CD4-positive, alpha-beta T cell treated with Interleukin-4 for 4 hours (primary cell): ENCODE measurements at regions not wholly inside any gene's neighbourhood (a gene's known extent, or its start where the extent isn't known, plus 50 kb on each side); places are given as distances from the start of the nearest gene placed in this dataset.

Experiments
- DNase-seq: peaks from one replicate; pipeline ENCODE4 v3.0.0-alpha.2; 2020

GRCh38 chr3:117417411-117417810, 707.8 kb downstream of the TUSC7 start:
- DNase-seq, result no peak

DNA sequence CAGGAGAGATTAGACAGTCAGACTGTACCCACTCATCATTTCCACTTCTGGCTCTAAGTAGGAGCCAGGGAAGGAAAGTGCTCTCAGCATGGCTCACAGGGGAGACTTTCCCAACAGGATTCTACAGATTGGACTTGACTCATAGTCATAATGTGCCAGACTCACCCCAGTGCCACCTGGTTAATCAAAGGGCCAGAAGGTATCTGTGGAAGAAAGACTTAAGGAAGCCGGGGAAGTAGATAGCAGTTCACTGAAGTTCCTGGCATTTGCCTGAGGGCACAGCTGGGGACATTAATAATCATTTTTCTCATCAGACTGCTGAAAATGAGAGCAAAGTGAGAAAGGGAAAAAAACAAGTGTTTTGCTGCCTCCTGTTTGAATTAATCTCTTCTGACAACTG, 717.5 kb downstream of the TUSC7 start:
- no peak for DNase-seq

DNA sequence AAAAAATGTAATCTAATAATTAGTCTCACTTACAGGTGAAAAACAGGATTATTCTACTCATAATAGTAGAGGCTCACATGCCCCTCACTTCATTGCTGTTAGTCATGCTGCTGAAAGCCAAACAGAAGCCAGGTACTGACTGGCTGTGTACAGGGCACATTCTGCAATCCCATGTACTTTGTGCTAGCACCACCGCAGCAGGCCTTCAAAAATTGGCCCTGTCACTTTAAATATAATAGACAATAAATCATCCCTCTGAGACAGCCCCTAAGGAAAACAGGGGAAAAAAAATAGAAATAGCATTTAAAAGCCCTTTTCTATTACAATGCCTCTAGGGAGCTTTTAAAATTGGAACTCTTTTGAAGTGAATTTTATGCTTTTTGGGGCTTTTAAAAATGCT, 723.8 kb downstream of the TUSC7 start:
- DNase-seq, result no peak

DNA sequence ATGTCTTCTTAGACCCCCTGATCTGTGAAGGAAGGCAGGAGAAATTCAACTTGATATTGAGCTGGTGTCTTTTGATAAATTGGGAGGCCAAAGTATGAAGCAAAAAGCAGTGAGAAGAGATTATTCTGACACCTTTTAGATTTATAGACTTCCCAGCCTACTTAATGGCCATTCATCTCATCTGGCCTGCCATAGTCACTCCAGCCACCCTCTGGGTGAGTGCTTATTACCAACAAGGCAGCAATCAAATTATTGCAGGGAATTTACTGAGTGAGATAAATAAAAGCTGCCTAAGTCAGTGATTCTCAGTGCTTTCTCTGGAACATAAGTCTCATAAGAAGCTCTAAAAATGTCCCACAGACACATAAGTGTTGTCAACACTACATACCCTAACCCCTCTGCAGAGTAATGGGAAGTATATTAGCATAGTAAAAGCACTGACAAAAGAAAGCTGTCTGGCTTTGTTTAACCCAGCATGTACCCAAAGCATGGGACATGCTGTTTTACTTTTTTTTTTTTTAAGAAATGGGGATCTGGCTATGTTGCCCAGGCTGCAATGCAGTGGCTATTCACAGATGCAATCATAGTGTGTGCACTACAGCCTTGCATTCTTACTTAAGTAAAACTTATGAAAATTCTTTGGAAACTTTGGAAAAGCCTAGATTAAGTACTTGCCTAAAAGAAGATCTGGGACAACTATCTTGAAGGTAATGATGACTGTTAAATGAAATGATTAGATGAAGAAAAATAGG, 725.3 kb downstream of the TUSC7 start:
- no peak for DNase-seq

- no peak for DNase-seq
Measured at GRCh38 chr3:117435506-117435905, 725.9 kb downstream of the TUSC7 start.

- no peak for DNase-seq
Measured at GRCh38 chr3:117439812-117440211, 730.2 kb downstream of the TUSC7 start.

DNA sequence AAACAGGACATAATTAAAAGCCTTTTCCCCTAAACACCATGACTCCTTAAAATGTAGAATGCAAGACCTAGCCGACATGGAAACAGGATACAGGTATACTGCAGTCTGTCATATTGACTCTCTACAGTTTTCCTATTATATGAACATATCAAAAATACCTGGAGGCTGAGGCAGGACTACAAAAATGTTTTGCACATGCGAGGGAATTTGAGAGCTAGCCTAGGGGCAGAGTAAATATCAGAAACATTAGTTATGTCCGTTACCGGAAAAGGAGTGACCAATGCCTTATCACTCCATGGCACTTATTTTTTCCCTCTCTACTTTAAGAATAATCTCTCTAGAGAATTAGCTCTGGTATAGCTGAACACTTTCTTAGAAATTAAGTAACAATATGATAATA, 732.3 kb downstream of the TUSC7 start:
- DNase-seq, result no peak

DNA sequence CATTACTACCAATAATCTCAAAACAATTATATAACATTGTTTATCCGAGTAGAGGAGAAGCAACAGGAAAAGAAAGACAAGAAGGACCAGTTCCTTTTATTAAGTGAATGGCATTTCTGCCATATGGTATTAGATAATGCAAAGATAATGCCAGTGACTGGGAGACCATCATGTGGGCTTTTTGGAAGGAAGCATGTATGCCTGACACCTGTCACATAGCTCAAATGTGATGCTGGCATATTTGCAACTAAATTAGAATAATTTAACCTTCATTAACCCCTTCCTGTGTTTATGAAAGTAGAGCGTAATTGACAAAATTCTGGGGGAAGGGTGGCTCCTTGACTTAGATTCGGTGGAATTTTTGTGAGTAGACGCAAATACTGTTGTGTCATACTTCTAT, 733.0 kb downstream of the TUSC7 start:
- DNase-seq, result no peak

- no peak for DNase-seq
Measured at GRCh38 chr3:117443014-117443413, 733.4 kb downstream of the TUSC7 start.

DNA sequence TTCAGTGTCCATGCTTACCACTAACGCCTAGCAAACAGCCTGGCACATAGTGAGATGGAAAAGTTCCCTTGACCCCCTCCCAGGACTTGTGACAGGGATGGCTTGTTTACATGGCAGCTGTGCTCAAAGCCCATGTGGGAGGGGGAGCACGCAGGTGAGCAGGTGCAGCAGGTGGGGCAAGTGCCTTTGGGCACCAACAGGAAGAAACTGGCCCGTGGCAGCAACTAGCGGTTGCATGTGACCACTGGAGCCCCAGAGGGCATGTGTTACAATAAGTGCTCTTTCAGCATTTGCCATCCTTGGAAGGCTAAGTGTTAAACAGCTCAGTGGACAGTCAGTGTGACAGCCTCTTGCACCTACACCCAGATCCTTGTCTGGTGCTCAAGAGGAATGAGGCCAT, 734.6 kb downstream of the TUSC7 start:
- DNase-seq, result no peak

DNA sequence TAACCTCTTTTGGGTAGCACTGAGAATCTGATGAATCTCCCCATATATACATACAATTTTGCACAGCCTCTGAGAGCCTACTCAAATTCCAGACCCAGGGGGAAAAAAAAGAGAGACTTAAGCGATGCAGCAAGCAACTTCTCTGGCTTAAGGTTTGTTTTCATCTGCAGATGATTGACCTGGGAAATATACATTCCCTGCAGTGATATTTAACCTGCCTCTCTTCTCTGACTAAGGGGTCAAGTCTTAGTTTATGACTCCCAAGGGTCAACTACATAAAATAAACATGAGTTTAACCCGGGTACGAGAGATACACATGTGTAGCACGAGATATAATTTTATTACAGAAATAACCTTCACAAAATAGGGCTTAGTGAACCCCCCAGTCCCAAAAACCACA, 737.8 kb downstream of the TUSC7 start:
- no peak for DNase-seq

DNA sequence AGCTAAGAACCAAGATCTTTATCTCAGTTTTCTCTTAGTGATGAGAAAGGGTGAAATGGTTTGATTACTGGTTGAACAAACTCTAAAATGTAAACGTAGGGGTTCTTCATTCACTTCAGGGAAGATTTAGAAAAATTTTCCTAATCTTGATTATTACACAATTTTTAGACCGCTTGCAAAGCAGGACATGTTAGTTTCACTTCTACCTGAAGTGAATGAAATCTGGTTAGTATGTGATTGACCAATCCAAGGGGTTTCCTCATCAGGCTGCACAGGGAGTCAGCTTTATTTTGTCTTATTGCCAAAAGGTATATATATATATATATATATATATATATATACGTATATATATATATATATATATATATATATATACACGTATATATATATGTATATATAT, 740.4 kb downstream of the TUSC7 start:
- no peak for DNase-seq

DNA sequence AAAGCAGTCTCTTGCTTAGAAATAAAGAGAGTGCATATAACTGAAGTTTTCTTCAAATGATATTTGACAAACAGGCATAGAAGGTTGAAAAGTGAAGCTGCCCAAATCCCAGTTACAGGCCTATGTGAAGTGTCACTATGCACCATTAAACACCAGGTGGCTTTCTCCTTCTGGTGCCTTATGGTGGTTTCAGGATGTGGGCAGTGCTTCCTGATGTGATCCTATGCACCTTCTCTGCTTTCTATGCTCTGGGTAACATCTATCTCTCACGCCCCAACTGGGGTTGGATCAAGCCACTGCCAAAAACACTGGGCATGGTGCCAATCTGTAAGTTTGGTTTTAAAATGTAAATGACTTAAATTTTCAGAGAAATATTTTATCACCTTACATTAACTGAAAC, 744.7 kb downstream of the TUSC7 start:
- no peak for DNase-seq

DNA sequence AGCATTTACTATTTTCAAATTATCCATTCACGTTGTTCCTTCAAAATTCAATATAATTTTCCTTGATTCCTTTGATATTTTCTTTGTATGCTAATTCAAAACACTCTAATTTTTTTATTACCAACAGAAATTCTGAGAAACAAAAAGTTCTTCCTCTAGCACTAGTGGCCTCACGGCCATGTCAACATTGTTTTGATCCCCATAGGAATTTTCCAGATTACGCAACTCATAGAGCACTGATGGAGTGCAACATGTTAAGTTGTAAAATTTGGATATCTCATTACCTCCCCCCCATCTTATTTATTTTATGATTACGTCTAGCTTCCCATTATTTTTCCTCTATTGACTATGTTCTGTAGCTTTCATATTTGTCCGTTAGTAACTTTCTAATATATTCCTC, 745.3 kb downstream of the TUSC7 start:
- DNase-seq, result no peak

GRCh38 chr3:117455782-117456181, 746.2 kb downstream of the TUSC7 start:
- no peak for DNase-seq

DNA sequence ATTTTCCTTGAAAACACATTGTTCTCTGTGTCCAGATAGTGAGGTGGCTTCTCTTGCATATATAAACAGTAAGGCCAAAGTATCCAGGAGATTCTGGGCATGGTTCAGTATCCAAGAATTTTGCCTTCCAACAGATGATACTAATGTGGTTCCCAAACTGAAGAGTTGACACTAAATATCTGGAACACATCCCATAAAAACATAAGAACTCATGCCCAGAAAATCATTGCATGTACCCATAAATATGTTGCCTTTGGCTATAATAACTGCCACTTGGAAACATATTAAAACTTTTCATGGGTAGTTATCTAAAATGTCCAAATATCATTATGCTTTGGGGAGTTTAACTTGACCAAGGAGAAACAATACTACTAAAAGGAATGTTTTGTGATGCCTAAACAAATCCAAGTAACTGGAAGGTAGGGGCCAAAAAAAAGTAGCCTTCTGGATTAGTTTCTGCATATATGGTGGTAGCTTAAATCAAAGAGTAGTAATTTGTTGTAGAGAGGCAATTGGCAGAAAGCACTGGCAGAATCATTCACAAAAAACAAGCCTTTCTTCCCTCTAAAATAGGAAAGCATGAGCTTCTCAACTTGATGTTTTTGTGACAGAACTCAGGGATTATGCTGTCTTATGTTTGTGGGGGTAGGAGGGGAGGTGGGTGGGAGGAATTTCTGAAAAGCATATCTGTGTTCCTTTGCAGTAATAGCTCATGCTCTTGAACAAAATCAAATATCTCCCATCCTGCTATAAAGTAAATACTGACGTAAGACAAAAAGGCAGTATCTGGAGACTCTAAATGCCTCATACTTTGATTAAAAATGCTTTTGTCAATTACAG, 753.9 kb downstream of the TUSC7 start:
- no peak for DNase-seq

DNA sequence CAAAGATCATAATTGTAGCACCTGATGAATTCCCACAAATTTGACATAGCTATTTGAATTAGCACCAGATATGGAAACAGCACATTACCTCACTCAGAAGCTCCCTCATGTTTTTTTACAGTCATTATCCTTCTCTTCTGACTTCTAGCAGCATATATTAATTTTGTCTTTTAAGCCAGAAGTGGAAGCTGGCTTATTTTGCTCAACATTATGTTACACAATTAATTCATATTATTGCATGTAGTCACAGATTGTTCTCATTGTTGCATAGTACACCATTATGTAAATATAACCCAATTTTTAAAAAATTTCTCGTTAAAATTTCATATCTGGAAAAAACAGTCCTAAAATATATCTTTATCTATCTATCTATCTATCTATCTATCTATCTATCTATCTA, 762.3 kb downstream of the TUSC7 start:
- no peak for DNase-seq

- no peak for DNase-seq
Measured at GRCh38 chr3:117473981-117474538, 764.5 kb downstream of the TUSC7 start.

- no peak for DNase-seq
Measured at GRCh38 chr3:117476572-117476971, 767.0 kb downstream of the TUSC7 start.

- no peak for DNase-seq
Measured at GRCh38 chr3:117477214-117477755, 767.7 kb downstream of the TUSC7 start.

DNA sequence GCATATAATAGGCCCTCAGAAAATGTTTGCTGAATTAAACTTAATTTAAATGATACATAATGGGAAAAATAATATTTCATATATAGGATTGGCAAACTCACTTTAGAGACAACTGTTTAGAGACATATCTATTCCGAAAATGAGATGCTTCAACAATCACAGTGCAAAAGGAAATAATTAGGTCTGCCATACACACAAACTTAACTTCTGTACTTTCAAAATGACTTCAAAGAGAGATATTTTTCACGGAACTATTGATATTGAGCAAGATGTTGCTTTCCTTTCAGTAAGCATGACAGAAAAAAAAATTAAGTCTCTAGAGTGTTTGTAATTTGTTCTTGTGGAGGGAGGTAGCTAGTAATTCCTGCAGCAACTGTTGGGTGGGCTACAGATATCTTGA, 769.5 kb downstream of the TUSC7 start:
- no peak for DNase-seq

- no peak for DNase-seq
Measured at GRCh38 chr3:117480525-117480924, 770.9 kb downstream of the TUSC7 start.

DNA sequence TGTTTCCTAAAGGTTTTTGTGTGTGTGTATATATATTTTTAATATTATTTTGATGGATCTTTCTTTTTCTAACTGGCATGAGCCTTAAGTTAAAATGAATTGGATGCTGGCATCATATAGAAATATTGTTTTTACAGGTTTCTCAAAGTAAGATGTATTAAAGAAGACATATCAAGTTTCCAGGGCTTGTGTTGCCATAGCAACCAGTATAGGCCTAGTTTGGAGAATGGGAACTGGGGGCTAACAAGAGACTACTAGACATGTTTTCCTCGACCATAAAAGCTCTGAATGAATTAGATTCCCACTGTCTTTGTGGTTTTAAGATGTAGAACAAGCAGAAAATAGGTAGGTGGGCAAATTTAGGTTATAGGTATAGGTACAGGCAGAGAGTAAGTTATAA, 771.4 kb downstream of the TUSC7 start:
- no peak for DNase-seq

GRCh38 chr3:117483839-117484238, 774.3 kb downstream of the TUSC7 start:
- DNase-seq, result no peak
